ENCODE measurements at regions not wholly inside any gene's neighbourhood (a gene's known extent, or its start where the extent isn't known, plus 50 kb on each side); places are given as distances from the start of the nearest gene placed in this dataset.
A peak's percentile ranks its signal among the peaks of the same experiment; 100 is the strongest.

DNA sequence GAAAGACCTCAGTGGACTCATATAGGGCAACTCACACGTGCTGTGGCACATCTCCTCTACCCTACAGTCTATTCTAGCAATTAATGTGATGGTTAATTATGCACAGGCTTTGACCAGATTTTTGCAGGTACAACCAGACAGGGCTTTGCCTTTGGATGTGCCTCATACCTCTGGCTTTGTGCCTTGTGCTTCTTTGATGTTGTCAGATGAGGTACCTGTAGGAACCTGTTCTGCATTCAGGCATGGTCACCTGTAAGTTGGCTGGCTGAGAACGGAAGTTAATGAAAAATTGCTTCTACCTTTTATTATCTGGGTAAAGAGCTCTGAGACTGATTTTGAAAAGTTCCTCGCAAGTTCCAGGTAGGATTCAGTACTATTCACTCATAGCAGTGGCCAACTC lies 462.9 kb upstream of the ZFHX3 start:
- no peak for DNase-seq

DNA sequence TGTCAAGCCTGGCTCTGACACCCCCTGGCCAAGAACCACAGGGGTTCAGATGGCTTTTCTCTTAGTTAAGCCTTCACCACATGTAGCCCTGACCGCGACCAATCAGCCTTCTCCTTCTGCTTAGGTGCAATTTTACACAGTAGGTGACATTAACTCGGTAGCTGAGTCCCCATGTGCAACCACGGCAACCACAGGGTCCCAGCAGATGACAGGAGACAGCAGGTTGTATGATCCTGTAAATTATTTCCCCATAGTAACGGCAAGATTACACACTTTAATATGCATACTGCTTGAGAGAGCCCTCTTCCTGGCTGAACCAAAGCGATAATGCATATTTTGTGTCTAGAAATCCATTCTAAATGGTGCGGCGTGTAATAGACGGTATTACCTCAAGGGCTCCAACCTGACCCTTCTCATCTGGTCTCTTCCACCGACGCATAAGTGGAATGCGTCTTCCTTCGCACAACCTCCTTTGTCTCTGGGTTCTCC lies 458.7 kb upstream of the ZFHX3 start:
- no peak for DNase-seq

DNA sequence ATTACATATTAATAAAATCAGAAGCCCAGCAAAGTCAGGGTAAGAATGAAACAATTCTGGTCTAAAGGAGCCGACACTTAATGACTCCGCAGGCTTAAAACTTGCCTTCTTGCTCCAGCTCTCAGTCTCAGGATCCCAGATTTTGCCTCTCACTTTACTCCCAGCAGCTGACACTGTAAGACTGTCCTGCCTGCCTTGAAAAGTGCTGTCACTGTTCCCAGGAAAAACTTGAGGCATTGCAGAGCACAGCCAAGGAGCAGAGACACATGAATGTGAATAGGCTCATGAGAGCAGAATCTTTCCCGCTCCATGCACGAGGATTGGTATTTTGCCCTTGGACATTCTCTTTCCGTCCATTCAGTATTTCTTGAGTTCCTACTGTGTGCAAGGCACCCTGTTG lies 457.6 kb upstream of the ZFHX3 start:
- DNase-seq = no peak

DNA sequence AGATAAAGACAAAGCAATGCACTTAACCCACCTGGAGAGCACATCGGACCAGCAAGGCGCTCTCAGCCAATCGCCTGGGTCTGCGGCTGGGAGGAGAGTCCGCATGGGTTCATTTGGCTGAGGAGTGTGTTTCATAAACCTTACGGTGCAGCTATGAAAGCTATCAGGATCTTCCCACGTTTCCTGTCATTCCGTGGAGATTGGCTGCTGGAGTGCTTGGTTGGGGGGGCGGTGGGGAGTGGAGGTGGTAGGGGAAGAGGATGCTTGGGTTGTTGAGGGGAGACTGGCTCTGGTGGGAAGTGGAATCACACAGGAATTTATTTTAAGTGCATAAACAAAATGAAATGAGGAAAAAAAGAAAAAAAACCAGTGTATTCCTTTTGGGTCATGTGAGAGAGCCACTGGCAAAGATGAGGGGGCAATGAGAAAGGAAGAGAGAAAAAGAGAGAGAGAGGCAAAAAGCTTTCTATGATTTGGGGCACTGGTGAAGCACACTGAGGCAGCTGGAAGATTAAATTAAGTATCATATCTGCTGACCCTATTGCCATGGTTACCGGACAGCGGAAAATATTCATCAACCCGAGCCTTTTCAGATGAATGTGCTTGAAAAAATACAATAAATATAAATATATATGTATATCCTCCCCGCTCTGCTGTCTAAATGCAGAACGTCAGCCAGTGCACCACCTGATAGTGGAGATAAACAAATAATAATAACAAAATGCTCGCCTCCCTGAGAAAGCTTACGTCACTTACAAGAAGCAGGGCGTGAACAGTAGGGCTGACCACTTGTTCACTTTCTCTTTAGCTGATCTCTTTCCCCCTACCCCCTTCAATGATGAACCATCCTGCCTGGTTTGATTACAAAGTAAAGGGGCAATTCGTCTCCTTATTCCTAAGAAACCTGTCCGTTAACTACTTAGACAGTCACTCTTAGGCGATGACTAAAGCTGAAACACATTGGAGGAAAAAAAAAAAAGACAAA lies 457.0 kb upstream of the ZFHX3 start:
- DNase-seq = no peak

DNA sequence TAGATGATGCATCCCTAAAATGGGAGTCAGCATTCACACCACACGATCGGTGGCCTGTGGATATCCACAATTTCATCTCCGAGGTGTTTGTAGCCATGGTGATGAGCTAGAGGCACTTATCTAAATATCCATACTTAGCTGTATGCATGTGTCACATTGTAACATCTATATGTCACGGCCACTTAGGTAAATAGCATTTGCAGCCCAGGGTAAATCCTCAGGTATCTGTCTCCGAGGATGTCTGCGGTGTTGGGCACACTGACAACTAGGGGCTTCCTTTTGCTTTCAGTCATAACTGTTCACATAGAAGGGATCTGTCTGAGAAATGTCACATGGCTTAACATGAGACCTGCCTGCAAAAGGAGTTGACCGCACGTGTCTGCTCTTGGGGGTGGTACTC lies 455.2 kb upstream of the ZFHX3 start:
- DNase-seq = no peak

DNA sequence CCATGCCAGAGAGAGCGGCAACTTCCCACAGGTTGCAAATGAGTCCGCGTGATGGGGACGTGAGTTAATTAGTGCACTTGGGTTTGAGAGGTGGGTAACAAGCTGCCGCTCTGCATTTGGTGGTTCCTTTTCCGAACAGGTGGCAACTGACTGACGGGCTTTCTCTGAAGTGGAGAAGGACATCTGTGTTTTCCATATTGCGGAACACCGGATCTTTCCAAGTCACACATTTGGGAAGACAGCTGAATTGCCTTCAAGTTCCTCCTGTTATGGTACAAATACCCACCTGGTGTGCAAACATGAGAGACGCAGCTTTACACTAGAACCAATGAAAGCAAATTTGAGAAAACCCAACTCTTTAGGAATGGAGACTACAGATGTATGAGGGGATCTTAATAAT lies 451.3 kb upstream of the ZFHX3 start:
- DNase-seq = no peak

DNA sequence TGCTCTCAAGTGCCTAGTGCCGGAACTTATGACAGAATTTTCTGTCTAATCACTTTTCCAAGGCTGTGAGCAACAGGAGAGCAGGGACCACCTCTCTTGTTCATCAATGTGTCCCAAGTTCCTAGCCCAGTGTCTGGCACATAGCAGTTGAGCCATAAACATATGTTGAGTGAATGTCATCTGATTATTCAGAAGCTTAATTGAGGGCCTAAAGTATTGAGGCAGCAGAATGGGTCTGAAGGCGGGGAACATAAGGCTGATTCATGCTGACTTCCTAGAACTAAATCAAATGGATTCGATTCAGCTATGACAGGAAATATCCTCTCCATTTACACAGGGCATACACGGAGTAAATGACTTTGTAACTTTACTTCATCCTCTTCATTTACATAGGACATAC lies 438.0 kb upstream of the ZFHX3 start:
- no peak for DNase-seq

DNA sequence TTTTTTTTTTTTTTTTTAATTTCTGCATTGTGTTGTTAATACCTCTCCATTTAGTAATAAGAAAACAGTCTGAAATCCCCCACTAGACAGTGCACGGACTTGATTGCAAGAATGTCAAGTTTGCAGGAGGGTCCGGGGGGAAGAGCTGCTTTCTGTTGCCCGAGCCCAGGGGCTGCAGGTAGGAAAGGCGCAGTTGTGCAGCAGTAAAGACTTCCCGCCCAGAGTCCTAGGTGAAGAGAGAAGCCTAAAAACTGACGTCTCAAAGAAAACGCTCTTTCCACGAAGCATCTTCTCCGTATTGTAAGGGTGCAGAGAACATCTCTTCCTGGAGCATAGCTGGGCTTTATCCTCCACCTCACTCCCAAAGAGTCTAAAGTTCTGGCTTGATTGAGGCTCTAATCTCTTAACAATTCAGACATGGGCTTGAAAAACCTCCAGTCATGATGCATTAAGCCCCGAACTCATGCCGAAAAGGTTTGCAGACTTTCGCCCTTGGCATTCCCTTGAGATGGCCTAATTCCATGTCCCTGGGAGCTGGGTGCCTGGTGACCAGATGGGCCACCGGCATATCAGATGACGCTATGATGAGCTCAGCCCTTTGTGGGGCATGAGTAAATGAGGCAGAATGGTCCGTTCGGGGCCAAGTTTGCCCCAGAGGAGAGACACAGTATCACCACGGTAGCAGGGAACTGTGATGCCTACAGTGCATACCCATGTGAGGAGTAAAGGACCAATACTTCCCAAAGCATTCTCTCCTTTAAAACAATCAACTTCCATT lies 436.2 kb upstream of the ZFHX3 start:
- DNase-seq = no peak

DNA sequence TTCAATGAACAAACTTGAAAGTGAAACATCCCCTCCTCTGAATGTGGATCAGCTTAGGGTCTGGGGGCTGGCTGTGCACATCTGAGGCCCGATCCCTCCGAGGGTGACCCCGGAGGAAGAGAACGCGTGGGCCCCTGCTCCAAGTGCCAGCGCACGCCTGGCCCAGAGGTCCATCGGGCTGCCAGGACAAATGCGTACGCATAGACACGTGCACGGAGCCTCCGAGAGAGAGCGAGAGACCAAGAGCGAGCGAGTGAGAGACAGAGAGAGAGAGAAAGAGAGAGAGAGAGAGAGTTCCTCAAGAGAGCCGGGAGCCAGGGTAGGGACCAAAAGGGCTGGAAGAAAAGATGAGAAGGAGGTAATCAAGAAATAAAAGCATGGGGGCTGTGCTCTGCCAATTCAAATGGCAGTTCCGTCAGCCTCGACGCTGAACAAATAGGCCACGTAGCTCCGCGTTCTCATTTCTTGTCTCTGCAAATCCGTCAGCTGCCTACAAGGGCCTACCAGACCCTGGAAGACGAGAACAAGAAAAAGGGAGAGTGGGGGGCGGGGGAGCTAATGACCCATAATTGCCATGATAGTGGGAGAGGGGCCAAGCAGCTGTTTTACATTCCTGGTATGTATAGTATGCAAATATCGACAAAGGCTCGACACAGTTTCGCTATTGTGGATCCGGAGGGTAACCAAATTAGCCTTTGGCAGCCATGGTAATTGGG lies 435.3 kb upstream of the ZFHX3 start:
- no peak for DNase-seq

DNA sequence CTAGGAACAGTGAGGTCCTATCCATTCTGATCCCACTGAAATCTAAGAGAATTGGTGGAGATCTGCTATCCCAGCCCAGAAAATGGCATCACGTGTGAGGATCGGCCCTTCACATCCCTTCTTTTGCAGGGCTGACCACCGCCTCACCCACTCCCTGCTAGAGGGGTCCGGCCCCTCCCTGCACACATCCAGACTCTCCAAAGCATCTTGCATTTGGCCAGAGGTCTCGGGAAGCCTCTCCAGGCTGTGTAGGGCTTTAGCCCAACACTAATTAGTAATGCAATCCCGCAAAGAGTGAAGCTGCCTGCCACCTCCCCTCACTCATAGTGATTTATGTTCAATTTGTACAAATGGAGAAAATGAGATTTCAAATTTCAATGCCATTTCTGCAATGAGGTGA lies 434.4 kb upstream of the ZFHX3 start:
- DNase-seq = no peak

DNA sequence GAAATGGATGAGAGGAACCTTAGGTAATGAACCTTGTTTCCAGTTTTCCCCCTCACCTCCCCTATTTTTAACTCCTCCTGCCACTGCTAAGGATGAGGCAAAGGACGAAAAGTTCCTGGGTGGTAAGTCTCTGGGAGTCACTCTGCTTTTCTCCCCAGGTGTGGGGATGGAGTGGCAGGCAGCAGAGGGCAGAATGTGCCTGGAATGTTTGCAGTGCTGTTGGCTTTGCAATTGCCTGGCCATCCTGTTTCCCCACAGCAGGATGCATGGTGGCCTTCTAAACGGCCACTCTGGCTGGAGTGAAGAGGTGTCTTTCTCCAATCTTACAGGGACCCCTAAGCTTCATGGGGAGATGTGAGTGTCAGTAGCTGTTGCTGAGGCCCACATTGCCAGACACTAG lies 432.5 kb upstream of the ZFHX3 start:
- peak in 1 of 2 experiments; percentile 5 for DNase-seq

DNA sequence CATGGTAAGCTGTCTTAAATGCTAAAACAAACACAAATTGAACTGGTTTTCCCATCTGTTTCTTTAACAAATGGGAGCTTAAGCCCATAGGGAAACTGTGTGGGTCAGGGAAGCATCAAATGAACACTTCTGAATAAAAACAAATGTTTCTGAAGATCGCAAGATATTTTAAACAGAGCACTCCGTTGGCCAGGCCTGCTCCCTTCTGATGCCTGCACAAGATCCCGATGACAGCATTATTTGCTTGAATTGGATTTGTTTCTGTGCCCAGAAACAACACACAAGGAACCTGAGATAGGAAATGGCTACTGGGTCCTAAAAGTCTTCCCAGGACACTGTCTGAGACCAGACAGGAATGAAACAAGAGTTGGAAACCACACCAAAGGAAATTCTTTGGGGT lies 425.8 kb upstream of the ZFHX3 start:
- DNase-seq = no peak

DNA sequence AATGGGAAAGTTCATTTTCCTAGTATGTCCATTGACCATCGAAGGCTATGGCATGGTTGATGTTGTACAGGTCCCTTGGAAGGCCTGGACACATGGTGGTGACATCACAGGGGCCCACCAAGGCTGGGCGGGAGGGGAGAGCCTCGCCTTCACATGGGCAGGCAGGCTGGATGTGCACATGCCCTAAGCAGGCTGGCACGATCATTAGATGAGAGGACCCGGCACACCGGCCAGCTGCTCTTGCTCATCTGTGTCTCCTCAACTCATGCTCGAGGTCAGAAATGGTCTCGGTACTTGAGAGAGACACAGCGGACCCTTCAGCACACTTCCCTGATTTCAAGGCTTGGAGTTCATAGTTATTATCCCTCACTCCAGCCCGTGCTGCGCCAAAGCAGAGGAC lies 416.9 kb upstream of the ZFHX3 start:
- DNase-seq = no peak

DNA sequence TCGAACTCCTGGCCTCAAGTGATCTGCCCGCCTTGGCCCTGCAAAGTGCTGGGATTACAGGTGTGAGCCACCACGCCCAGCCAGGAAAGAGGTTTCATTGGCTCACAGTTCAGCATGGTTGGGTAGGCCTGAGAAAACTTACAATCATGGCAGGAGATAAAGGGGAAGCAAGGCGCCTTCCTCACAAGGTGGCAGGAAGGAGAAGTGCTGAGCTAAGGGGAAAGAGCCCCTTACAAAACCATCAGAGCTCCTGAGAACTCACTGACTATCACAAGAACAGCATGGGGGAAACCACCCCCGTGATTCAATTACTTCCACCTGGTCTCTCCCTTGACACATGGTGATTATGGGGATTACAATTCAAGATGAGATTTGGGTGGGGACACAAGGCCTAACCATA lies 411.7 kb upstream of the ZFHX3 start:
- no peak for DNase-seq

DNA sequence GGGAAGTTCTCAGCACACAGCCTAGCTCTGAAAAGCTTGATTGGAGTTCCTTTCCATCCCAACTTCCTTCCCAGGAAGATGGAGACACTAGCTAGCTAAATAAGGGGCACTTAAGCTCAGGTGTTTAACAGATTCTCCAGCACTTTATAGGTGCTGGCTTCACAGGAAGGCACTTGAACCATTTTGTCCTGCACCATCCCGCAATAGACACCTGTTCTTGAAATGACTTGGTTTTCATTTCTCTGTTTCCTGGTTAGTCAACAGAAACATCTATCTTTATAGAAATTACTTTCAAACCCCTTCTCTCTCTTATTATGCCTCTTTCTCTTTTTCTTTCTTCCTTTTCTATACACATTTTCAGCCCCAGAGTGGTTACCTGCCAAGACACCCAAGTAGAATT lies 409.9 kb upstream of the ZFHX3 start:
- DNase-seq = no peak

DNA sequence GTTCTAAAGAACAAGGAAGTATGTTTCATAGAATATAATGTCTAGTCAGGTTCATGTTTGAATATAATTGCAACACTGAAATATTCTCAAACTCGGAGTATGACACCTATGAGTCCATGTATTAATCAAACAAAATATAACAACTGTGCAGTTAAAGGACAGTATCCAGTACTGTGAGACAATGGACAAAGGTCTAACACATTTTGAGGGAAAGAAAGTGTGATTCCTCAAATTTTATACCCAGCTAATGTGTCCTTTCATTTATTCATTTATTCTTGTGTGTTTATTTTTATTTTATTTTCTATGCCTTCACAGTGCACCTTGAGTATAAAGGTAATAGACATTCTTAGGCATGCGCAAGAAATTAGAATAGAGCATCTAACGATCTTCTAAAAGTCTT lies 401.0 kb upstream of the ZFHX3 start:
- no peak for DNase-seq

DNA sequence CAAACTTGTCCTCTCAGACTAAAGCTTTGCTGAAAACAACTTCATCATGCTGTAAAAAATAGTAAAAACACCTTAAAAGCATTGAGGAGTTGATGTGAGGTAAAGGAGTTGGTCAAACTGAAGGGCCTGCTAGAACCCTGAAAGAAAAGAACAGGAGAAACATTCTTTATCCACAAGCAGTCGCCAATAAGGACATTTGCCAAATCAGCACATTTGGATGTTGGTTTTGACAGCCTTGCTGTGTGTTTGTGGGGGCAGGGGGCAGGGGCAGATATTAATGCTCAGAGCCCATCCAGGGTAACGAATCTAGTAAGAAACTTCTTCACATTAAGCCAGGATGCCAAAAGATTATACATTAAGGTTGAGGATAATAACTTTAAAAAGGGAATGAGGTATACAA lies 399.9 kb upstream of the ZFHX3 start:
- no peak for DNase-seq

DNA sequence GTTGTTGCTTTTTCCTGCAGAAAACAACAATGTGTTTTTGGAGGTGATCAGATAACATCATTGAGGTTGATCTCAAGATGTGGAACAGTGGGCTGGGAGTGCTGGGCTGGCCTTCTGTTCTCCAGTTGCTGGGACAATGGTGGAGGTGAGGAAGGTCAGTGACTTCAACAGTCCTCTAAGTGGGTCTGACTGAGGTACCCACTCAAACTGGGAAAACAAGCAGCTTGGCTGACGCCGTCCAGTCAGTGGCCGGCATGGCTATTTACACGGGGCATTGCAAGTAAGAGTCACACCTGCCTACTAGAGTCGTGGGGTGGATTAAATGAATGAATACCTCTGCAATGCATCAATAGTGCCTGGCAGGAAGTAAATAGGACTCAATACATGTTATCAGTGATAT lies 386.7 kb upstream of the ZFHX3 start:
- no peak for DNase-seq

DNA sequence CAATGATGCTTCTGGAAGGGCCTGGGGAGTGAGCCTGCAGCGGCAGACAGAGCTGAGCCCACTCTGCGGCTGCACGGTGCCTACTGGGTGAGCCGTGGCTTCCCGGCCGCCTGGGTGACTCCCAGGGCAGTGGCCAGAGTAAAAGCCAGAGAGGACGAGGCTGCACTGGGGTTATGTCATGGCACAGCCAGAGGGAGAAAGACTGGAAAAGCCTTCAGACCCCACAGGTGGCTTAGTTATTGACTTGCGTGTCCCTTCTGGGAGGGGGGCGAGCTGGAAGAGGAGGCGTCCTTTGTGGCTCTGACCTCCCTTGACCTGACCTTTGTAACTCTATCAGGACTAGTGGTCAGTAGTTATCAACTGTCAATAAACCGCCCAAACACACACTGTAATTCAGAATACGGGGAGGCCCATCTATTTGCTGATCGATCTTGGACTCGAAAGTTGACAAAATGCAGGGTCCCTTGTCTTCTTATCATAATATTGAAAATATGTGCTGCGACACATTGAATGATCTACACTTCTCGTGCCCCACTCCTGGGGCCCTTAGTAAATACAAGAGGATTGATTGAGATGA lies 385.9 kb upstream of the ZFHX3 start:
- DNase-seq = no peak

DNA sequence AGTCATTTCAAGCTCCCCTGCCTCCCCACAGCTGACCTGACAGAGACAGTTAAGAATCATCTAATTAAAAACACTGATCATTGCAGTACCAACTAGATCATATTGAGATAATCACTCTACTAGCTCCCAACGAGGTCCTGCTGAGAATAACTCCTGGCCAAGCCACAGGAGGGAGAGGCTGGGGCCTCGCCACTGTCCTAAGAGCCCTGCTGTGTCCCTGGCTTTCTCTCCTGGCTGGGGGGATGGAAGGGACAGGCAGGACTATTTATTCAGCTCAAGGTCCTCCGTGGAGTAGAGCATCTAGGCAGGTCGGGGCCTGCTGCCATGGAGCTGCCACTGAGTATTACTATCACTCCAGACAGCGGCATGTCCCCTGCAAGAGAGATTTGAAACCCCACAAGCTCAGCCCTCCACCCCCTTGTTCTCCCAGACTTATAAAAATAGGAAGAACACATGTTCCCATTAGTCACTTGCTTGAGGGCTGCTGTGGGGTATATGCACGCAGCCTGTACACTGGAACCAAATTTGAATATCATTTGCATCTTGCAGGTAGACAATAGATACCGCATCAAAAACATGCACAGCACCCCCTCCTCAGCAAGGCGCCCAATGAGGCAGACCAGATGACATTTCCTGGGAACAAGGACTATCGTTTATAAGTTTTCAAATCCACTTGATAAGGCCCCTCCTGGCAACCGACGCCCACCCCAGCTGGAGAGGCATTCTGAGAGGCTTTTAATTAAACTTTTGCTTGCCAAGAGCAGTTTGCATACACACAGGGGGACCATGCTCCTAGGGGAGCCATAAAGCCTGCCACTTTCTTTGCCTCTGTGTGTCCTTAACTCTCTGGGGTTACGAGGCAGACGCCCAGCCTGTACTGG lies 385.2 kb upstream of the ZFHX3 start:
- no peak for DNase-seq

DNA sequence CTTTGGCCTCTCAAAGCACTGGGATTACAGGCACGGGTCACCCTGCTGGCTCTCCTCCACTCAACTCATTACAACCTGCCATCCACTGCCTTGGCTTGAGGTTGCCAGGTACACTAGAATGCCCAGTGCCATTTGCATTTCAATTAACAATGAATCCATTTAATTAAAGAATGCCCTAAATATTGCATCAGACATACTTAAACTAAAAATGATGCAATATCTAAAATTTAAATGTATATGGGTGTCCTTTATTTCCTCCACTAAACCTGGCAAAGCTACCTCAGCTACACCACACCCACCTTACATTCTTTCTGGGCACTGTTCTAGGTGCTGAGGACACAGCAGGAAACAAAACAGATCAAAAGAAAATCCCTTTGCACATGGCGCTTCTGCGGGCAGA lies 382.2 kb upstream of the ZFHX3 start:
- DNase-seq = no peak

DNA sequence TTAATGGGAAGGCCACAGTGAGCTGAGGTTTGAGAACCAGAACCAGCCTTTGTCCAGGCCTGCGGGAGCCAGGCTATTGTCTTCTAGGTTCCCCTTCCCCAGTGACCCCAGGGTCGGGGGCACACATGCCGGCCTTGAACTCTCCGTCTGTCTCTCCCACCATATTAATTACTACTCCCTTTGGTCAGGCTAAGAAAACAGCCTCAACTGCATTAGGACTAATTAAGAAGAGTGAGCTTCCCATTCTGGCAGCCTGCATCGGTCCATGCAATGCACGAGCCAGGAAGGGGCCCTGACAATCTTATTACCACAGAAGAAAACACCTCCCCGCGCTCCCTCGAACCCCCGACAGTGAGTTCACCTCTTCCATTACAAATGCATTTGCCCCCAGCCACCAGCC lies 380.2 kb upstream of the ZFHX3 start:
- no peak for DNase-seq
